Panc1 (cell line): ENCODE measurements at regions not wholly inside any gene's neighbourhood (a gene's known extent, or its start where the extent isn't known, plus 50 kb on each side); places are given as distances from the start of the nearest gene placed in this dataset.

Experiments
- ATAC-seq: fragments of 200-7000 bp; cut with Tn5 transposase; 2 replicates; pipeline ENCODE4 v1.9.1; 2020; ENCODE audit warnings: mild to moderate bottlenecking, moderate library complexity
- BruUV-seq: library from RNA; stranded (reverse); fragments of 400-500 nt; replicated peaks from 2 replicates; lab custom pipeline; 2021; lab: Mats Ljungman, UMichigan
- CTCF ChIA-PET: fragments of 300-600 bp; sonication (Branson Sonifier 250); formaldehyde crosslinking; loops from one replicate; lab custom pipeline; 2022; ENCODE audit warnings: antibody characterized with exemption; lab: Charles Lee
- POLR2A ChIA-PET: fragments of 300-600 bp; sonication (Branson Sonifier 250); formaldehyde crosslinking; loops from one replicate; lab custom pipeline; 2022; ENCODE audit warnings: antibody characterized with exemption; lab: Charles Lee
- DNase-seq: peaks from one replicate; pipeline ENCODE4 v3.0.0-alpha.2; 2010; ENCODE audit warnings: low read depth, low spot score
- H3K27ac ChIP-seq: 2 replicates; pipeline ENCODE4 v1.5.1; 2011; ENCODE audit warnings: mild to moderate bottlenecking, low read length, inconsistent platforms
- H3K27me3 ChIP-seq: fragments of 200-500 bp; sonication (Bioruptor generic); 2 replicates; pipeline ENCODE4 v1.6.0; 2014; ENCODE audit warnings: low read length, inconsistent platforms; ENCODE audit not compliant: control insufficient read depth, insufficient read depth
- H3K36me3 ChIP-seq: fragments of 200-500 bp; sonication (Bioruptor generic); 2 replicates; pipeline ENCODE4 v1.5.1; 2014; ENCODE audit warnings: inconsistent platforms, mild to moderate bottlenecking, low read length, moderate library complexity; ENCODE audit not compliant: control insufficient read depth, insufficient read depth
- H3K4me1 ChIP-seq: 2 replicates; pipeline ENCODE4 v1.5.1; 2011; ENCODE audit warnings: inconsistent platforms, mild to moderate bottlenecking, low read length, moderate library complexity; ENCODE audit not compliant: control insufficient read depth, insufficient read depth
- H3K4me3 ChIP-seq, 2 experiments: 2 replicates each; pipeline ENCODE4 v1.5.1; 2011 to 2012; ENCODE audit warnings: low read depth in 2 of 2, low read length in 2 of 2, mild to moderate bottlenecking in 2 of 2, inconsistent platforms in 1 of 2, moderate library complexity in 1 of 2
- H3K9me3 ChIP-seq: fragments of 200-500 bp; sonication (Bioruptor generic); 2 replicates; pipeline ENCODE4 v1.5.1; 2014; ENCODE audit warnings: low read depth, mild to moderate bottlenecking, inconsistent platforms, low read length, moderate library complexity; ENCODE audit not compliant: control insufficient read depth, insufficient read depth
- POLR2AphosphoS5 ChIP-seq: IDR thresholded peaks from 2 replicates; pipeline ENCODE4 v1.6.1; 2012; ENCODE audit warnings: mild to moderate bottlenecking, low read depth, low read length, moderate library complexity
- SIN3A ChIP-seq: IDR thresholded peaks from 2 replicates; pipeline ENCODE4 v1.6.1; 2012; ENCODE audit warnings: low read depth, mild to moderate bottlenecking, low read length, moderate library complexity, borderline replicate concordance; ENCODE audit not compliant: insufficient read depth
- TCF7L2 ChIP-seq: IDR thresholded peaks from 2 replicates; pipeline ENCODE4 v1.6.1; 2011; ENCODE audit warnings: mild to moderate bottlenecking, low read depth, low read length, inconsistent platforms
- in situ Hi-C: cut with HindIII; loops from 2 replicates; pipeline ENCODE4 v1.10.0; 2016; ENCODE audit warnings: low sequenced_read_pairs, low pct_unique_long_range_greater_than_20kb
- intact Hi-C: fragments of 100-400 bp; cut with micrococcal nuclease; formaldehyde crosslinking; loops from one replicate; pipeline ENCODE4 v1.10.0; 2022; ENCODE audit not compliant: unreplicated experiment
- TF ChIP-seq, protein P1 (sequence below), 2 experiments: IDR thresholded peaks; 2 replicates each; pipeline ENCODE4 v1.6.1; 2011 to 2012; ENCODE audit warnings: low read depth in 2 of 2, control low read depth in 1 of 2, low read length in 1 of 2, mild to moderate bottlenecking in 1 of 2, moderate library complexity in 1 of 2; ENCODE audit not compliant: insufficient read depth in 1 of 2
- TF ChIP-seq, protein P2 (sequence below): fragments of 450-650 bp; IDR thresholded peaks from 2 replicates; pipeline ENCODE4 v1.5.1; 2017; ENCODE audit warnings: mild to moderate bottlenecking

DNA sequence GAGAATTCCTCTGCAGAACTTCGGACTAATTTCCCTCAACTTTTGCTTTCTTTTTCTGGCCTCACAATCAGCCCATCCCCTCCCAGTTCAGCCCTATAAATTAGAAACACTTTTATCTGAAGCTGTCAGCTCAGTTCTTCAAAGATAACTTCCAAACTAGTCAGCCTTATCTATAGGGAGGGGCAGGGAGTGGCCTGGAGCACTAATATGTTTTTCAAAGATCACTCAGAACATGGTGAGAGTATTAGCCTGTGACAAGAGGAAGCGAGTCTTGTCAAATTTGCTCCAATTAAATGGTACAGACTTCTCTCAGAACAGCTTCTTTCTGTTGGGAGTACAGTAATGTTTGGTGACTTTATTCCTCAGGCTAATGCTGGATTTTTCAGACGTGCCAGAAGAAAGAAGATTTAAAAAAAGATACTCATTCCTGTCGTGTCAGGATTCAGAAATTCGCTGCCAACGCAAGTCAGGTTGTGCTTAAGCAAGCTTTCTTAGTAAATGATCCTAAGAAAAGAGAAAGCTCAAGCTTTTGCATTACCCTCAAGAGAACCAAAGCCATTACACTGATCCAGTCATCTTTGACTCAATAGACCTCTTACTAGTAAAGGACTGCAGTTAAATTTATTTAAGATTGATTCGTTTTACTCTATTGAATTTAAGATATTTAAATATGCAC is 1033.6 kb downstream of the SLITRK5 start:
- H3K27ac ChIP-seq = no peak overlapping the region
- no TSS peak for BruUV-seq
- H3K4me3 ChIP-seq = peak overlapping the region; percentile 30 to 46
- no peaks in the 10 kb centered on the region for H3K36me3 ChIP-seq
- no peaks in the 10 kb centered on the region for H3K9me3 ChIP-seq
- H3K27me3 ChIP-seq = no peaks in the 10 kb centered on the region
- in situ Hi-C loops (no loop called here), intact Hi-C loops (no loop called here)
- CTCF ChIA-PET = no interaction called here
- no peak for DNase-seq
- H3K4me1 ChIP-seq = no peaks in the 10 kb centered on the region
- TF ChIP-seq, protein P1, sequence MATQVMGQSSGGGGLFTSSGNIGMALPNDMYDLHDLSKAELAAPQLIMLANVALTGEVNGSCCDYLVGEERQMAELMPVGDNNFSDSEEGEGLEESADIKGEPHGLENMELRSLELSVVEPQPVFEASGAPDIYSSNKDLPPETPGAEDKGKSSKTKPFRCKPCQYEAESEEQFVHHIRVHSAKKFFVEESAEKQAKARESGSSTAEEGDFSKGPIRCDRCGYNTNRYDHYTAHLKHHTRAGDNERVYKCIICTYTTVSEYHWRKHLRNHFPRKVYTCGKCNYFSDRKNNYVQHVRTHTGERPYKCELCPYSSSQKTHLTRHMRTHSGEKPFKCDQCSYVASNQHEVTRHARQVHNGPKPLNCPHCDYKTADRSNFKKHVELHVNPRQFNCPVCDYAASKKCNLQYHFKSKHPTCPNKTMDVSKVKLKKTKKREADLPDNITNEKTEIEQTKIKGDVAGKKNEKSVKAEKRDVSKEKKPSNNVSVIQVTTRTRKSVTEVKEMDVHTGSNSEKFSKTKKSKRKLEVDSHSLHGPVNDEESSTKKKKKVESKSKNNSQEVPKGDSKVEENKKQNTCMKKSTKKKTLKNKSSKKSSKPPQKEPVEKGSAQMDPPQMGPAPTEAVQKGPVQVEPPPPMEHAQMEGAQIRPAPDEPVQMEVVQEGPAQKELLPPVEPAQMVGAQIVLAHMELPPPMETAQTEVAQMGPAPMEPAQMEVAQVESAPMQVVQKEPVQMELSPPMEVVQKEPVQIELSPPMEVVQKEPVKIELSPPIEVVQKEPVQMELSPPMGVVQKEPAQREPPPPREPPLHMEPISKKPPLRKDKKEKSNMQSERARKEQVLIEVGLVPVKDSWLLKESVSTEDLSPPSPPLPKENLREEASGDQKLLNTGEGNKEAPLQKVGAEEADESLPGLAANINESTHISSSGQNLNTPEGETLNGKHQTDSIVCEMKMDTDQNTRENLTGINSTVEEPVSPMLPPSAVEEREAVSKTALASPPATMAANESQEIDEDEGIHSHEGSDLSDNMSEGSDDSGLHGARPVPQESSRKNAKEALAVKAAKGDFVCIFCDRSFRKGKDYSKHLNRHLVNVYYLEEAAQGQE (IDR thresholded peaks at IDR 0.05; ENCODE audit: insufficient read depth in 1 of 2, low read depth in 2 of 2, low read length in 1 of 2) = no peak
- TF ChIP-seq TCF7L2 = no peak
- TF ChIP-seq, protein P2, sequence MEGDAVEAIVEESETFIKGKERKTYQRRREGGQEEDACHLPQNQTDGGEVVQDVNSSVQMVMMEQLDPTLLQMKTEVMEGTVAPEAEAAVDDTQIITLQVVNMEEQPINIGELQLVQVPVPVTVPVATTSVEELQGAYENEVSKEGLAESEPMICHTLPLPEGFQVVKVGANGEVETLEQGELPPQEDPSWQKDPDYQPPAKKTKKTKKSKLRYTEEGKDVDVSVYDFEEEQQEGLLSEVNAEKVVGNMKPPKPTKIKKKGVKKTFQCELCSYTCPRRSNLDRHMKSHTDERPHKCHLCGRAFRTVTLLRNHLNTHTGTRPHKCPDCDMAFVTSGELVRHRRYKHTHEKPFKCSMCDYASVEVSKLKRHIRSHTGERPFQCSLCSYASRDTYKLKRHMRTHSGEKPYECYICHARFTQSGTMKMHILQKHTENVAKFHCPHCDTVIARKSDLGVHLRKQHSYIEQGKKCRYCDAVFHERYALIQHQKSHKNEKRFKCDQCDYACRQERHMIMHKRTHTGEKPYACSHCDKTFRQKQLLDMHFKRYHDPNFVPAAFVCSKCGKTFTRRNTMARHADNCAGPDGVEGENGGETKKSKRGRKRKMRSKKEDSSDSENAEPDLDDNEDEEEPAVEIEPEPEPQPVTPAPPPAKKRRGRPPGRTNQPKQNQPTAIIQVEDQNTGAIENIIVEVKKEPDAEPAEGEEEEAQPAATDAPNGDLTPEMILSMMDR = no peak
- TF ChIP-seq POLR2AphosphoS5 = no peak
- no peak for TF ChIP-seq SIN3A
- POLR2A ChIA-PET = no interaction called here
- ATAC-seq = no peak

DNA sequence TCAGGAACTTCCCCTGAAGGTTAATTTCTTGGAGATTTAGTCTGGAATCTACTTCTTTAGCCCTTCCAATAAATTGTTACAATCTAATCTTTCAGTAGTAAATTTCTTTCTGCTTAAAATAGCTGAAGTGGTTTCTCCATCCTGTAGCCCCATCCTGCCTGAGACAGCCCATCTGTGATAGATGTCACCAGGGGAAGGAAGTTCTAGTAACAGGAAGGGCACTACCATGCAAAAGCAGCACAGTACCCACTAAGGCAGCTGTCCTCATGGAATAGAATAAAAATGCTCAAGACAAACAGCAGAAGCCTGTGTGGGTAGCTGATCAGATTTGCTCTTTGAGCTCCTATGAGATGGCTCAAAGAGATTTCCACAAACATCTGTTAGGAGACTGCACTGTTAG is 1036.5 kb downstream of the SLITRK5 start:
- H3K27me3 ChIP-seq = no peaks in the 10 kb centered on the region
- no peak for TF ChIP-seq TCF7L2
- ChIA-PET CTCF (no interaction called here), POLR2A (interaction anchor here (0.6 kb wide), 1 partner anchor 257 kb away, joined by 4 read pairs; no protein-coding TSS in a partner anchor)
- intact Hi-C loops (no loop called here), in situ Hi-C loops (no loop called here)
- H3K36me3 ChIP-seq = no peaks in the 10 kb centered on the region
- H3K4me1 ChIP-seq = no peaks in the 10 kb centered on the region
- no peaks in the 10 kb centered on the region for H3K9me3 ChIP-seq
- H3K27ac ChIP-seq = no peak overlapping the region
- no peak overlapping the region for H3K4me3 ChIP-seq
- ATAC-seq = no peak
- no peak for DNase-seq
- BruUV-seq = no TSS peak

DNA sequence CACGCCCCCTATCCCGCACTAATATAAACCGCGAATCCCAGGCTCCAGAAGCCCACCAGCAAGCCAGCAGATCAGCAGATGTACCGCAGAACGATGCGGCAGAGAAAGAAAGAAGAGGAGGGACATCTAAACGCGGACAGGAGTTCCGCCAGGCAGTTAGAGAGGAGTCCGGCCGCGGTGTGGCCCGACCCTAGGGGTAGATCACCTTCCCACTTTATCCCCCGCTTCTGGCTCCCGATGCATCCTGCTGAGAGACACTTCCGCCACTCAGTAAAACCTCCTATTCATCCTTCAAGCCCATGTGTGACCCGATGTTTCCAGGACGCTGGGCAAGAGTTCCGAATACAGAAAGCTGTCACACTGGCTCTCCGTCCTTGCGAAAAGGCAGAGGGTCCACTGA is 1046.8 kb downstream of the SLITRK5 start:
- Histone ChIP-seq H3K27me3 (no peaks in the 10 kb centered on the region), H3K4me3 (no peak overlapping the region), H3K9me3 (no peaks in the 10 kb centered on the region), H3K4me1 (no peaks in the 10 kb centered on the region), H3K27ac (no peak overlapping the region), H3K36me3 (no peaks in the 10 kb centered on the region; the same call in 1 of the 2 replicates)
- no peak for DNase-seq
- ATAC-seq = no peak
- TF ChIP-seq, protein P2 = no peak
- no TSS peak for BruUV-seq
- intact Hi-C loops (no loop called here), in situ Hi-C loops (no loop called here)
- CTCF ChIA-PET = no interaction called here
- POLR2A ChIA-PET = no interaction called here
